ENCODE measurements at regions not wholly inside any gene's neighbourhood (a gene's known extent, or its start where the extent isn't known, plus 50 kb on each side); places are given as distances from the start of the nearest gene placed in this dataset.

- TF ChIP-seq, protein P1, sequence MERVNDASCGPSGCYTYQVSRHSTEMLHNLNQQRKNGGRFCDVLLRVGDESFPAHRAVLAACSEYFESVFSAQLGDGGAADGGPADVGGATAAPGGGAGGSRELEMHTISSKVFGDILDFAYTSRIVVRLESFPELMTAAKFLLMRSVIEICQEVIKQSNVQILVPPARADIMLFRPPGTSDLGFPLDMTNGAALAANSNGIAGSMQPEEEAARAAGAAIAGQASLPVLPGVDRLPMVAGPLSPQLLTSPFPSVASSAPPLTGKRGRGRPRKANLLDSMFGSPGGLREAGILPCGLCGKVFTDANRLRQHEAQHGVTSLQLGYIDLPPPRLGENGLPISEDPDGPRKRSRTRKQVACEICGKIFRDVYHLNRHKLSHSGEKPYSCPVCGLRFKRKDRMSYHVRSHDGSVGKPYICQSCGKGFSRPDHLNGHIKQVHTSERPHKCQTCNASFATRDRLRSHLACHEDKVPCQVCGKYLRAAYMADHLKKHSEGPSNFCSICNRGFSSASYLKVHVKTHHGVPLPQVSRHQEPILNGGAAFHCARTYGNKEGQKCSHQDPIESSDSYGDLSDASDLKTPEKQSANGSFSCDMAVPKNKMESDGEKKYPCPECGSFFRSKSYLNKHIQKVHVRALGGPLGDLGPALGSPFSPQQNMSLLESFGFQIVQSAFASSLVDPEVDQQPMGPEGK (CRISPR knock-in tag; IDR thresholded peaks at IDR 0.05; ENCODE audit: borderline replicate concordance) = no peak
These were observed 631.7 kb upstream of the CCDC54 start (continued) for GRCh38 chr3:106745344-106746168.

DNA sequence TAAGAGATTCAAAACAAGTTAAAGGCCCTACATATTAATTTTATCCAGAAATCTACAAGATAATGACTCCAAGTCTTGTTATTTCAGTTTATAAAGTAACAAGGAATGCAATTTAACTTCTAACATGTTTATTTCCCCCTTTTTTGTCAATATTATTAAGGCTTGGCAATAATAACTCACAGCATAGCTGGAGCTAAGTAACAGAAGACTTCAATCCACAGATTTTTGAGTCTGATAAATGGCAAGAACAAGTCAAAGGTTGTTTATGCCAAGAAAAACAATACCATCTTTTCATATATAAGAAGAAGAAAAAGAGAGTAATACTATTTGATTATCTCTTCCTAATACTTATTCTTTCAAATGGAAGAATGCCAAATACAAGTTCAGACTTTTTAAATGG is 631.0 kb upstream of the CCDC54 start:
- no peak for ATAC-seq
- TF ChIP-seq, protein P2, sequence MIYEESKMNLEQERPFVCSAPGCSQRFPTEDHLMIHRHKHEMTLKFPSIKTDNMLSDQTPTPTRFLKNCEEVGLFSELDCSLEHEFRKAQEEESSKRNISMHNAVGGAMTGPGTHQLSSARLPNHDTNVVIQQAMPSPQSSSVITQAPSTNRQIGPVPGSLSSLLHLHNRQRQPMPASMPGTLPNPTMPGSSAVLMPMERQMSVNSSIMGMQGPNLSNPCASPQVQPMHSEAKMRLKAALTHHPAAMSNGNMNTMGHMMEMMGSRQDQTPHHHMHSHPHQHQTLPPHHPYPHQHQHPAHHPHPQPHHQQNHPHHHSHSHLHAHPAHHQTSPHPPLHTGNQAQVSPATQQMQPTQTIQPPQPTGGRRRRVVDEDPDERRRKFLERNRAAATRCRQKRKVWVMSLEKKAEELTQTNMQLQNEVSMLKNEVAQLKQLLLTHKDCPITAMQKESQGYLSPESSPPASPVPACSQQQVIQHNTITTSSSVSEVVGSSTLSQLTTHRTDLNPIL (CRISPR knock-in tag; IDR thresholded peaks at IDR 0.05; ENCODE audit: low read depth) = no peak
- TF ChIP-seq TSHZ2 (CRISPR knock-in tag; IDR thresholded peaks at IDR 0.05) = no peak

- TF ChIP-seq TSHZ2 (CRISPR knock-in tag; IDR thresholded peaks at IDR 0.05) (no peak), GLIS3 (CRISPR knock-in tag; IDR thresholded peaks at IDR 0.05) (no peak), RARB (CRISPR knock-in tag; IDR thresholded peaks at IDR 0.05) (no peak), ISL1 (CRISPR knock-in tag; IDR thresholded peaks at IDR 0.05) (no peak), ESRRG (CRISPR knock-in tag; IDR thresholded peaks at IDR 0.05) (no peak), ARNTL (CRISPR knock-in tag; IDR thresholded peaks at IDR 0.05; ENCODE audit: borderline replicate concordance, low read depth) (no peak), ZFP30 (CRISPR knock-in tag; IDR thresholded peaks at IDR 0.05) (no peak), OSR1 (CRISPR knock-in tag; IDR thresholded peaks at IDR 0.05) (no peak), PPARA (CRISPR knock-in tag; IDR thresholded peaks at IDR 0.05; ENCODE audit: borderline replicate concordance) (no peak), CSRNP3 (CRISPR knock-in tag; IDR thresholded peaks at IDR 0.05) (no peak), TCF4 (CRISPR knock-in tag; IDR thresholded peaks at IDR 0.05; ENCODE audit: borderline replicate concordance) (no peak), ZNF70 (CRISPR knock-in tag; IDR thresholded peaks at IDR 0.05) (no peak), CSDC2 (CRISPR knock-in tag; IDR thresholded peaks at IDR 0.05) (no peak), BACH2 (CRISPR knock-in tag; IDR thresholded peaks at IDR 0.05; ENCODE audit: borderline replicate concordance) (no peak), ZC3H10 (CRISPR knock-in tag; IDR thresholded peaks at IDR 0.05) (no peak), TOX (CRISPR knock-in tag; IDR thresholded peaks at IDR 0.05; ENCODE audit: borderline replicate concordance) (no peak)
- TF ChIP-seq, protein P2 (CRISPR knock-in tag; IDR thresholded peaks at IDR 0.05; ENCODE audit: low read depth) = no peak
- TF ChIP-seq, protein P3, sequence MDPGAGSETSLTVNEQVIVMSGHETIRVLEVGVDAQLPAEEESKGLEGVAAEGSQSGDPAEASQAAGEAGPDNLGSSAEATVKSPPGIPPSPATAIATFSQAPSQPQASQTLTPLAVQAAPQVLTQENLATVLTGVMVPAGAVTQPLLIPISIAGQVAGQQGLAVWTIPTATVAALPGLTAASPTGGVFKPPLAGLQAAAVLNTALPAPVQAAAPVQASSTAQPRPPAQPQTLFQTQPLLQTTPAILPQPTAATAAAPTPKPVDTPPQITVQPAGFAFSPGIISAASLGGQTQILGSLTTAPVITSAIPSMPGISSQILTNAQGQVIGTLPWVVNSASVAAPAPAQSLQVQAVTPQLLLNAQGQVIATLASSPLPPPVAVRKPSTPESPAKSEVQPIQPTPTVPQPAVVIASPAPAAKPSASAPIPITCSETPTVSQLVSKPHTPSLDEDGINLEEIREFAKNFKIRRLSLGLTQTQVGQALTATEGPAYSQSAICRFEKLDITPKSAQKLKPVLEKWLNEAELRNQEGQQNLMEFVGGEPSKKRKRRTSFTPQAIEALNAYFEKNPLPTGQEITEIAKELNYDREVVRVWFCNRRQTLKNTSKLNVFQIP (CRISPR knock-in tag; IDR thresholded peaks at IDR 0.05; ENCODE audit: borderline replicate concordance, low read depth) = no peak
- TF ChIP-seq, protein P1 (CRISPR knock-in tag; IDR thresholded peaks at IDR 0.05; ENCODE audit: borderline replicate concordance) = no peak
- ATAC-seq = no peak
These were observed 628.6 kb upstream of the CCDC54 start for GRCh38 chr3:106748472-106749262.

Measured in SK-N-SH treated with all-trans-retinoic acid at 6 μM for 48 hours (cell line).